ENCODE measurements at regions not wholly inside any gene's neighbourhood (a gene's known extent, or its start where the extent isn't known, plus 50 kb on each side); places are given as distances from the start of the nearest gene placed in this dataset.

- Histone ChIP-seq H3K36me3 (no peaks in the 10 kb centered on the region), H3K4me3 (no peak overlapping the region), H3K9me3 (no peaks in the 10 kb centered on the region), H3K27me3 (no peaks in the 10 kb centered on the region), H3K4me1 (no peaks in the 10 kb centered on the region), H3K27ac (no peak overlapping the region)
- DNase-seq (no peak), ATAC-seq (no peak)
- TF ChIP-seq CTCF (IDR thresholded peaks at IDR 0.05): no peak
- intact Hi-C loops (cut with DNase I): no loop called here
Observed at GRCh38 chr11:71075116-71075720, 177.2 kb downstream of the SHANK2 start.

- H3K9me3 ChIP-seq: no peaks in the 10 kb centered on the region
- H3K27me3 ChIP-seq: no peaks in the 10 kb centered on the region
- H3K27ac ChIP-seq: no peak overlapping the region
- ATAC-seq (no peak), DNase-seq (no peak)
- H3K4me3 ChIP-seq: no peak overlapping the region
- no peaks in the 10 kb centered on the region for H3K36me3 ChIP-seq
- no peak for TF ChIP-seq CTCF (IDR thresholded peaks at IDR 0.05)
- H3K4me1 ChIP-seq: no peaks in the 10 kb centered on the region
- intact Hi-C loops (cut with DNase I): no loop called here
Observed at GRCh38 chr11:71071736-71072509, 180.5 kb downstream of the SHANK2 start.

GRCh38 chr11:71070490-71071453 lies 181.6 kb downstream of the SHANK2 start:
- DNase-seq (no peak), ATAC-seq (no peak)
- Histone ChIP-seq H3K36me3 (no peaks in the 10 kb centered on the region), H3K27me3 (no peaks in the 10 kb centered on the region), H3K4me1 (no peaks in the 10 kb centered on the region), H3K9me3 (no peaks in the 10 kb centered on the region), H3K27ac (no peak overlapping the region), H3K4me3 (no peak overlapping the region)
- intact Hi-C loops (cut with DNase I): no loop called here
- no peak for TF ChIP-seq CTCF (IDR thresholded peaks at IDR 0.05)

- intact Hi-C loops (cut with DNase I): no loop called here
- ATAC-seq (no peak), DNase-seq (no peak)
- Histone ChIP-seq H3K27ac (no peak overlapping the region), H3K4me1 (no peaks in the 10 kb centered on the region), H3K4me3 (no peak overlapping the region), H3K27me3 (no peaks in the 10 kb centered on the region), H3K36me3 (no peaks in the 10 kb centered on the region), H3K9me3 (no peaks in the 10 kb centered on the region)
- no peak for TF ChIP-seq CTCF (IDR thresholded peaks at IDR 0.05)
Observed at GRCh38 chr11:71068963-71069362, 183.4 kb downstream of the SHANK2 start.

- DNase-seq (no peak), ATAC-seq (no peak)
- no peaks in the 10 kb centered on the region for H3K9me3 ChIP-seq
- H3K36me3 ChIP-seq: no peaks in the 10 kb centered on the region
- intact Hi-C loops (cut with DNase I): no loop called here
- H3K27me3 ChIP-seq: no peaks in the 10 kb centered on the region
- no peak overlapping the region for H3K4me3 ChIP-seq
- no peaks in the 10 kb centered on the region for H3K4me1 ChIP-seq
- no peak overlapping the region for H3K27ac ChIP-seq
- TF ChIP-seq CTCF (IDR thresholded peaks at IDR 0.05): no peak
Observed at GRCh38 chr11:71067753-71068152, 184.6 kb downstream of the SHANK2 start.

Data from upper lobe of right lung (tissue), 1 donor.